ENCODE measurements at regions not wholly inside any gene's neighbourhood (a gene's known extent, or its start where the extent isn't known, plus 50 kb on each side); places are given as distances from the start of the nearest gene placed in this dataset.

DNA sequence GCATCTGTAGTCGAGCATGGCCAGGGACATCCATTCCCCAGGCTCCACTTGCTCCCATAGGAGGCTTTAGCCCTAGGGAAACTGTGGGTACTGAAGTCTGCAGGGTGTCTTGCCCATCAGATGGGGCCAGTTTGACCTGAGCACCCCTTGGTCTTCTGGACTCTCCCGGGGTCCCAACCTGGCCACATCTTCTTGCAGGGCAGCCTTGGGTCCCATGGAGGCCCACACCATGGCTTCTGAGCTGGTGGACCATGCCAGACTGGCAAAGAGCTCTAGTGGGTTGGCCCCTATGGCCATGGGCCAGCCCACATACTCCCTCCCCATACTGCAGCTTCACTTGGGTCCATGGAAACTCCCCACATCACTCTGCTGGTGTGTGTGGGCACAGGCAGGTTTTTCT, 154.4 kb upstream of the PRLR start:
- Histone ChIP-seq H3K4me1 (ENCODE audit: control insufficient read depth, insufficient read depth, low read length) (no peaks in the 10 kb centered on the region), H3K23ac (ENCODE audit: low read depth, low read length) (no peak overlapping the region), H3K56ac (ENCODE audit: extremely low read depth, insufficient read depth, low read length) (no peak overlapping the region), H3K18ac (ENCODE audit: low read depth, low read length) (no peak overlapping the region), H3K14ac (replicated peaks; ENCODE audit: low read depth, low read length) (no peak overlapping the region), H3K9me3 (ENCODE audit: control insufficient read depth, insufficient read depth, low read length) (no peaks in the 10 kb centered on the region), H3K9me1 (ENCODE audit: insufficient read depth, low read length) (no peaks in the 10 kb centered on the region), H4K8ac (ENCODE audit: low read depth in 2 of 2, low read length in 2 of 2) (no peak overlapping the region), H2BK120ac (ENCODE audit: low read depth, low read length) (no peak overlapping the region), H2BK20ac (ENCODE audit: low read depth, low read length) (no peak overlapping the region), H4K91ac (ENCODE audit: insufficient read depth, low read depth, low read length) (no peak overlapping the region), H2AK5ac (ENCODE audit: low read depth, low read length) (no peak overlapping the region), H3K9ac (ENCODE audit: low read depth, low read length) (no peak overlapping the region), H2AK9ac (replicated peaks; ENCODE audit: low read depth, low read length, poor library complexity) (no peak overlapping the region), H2AFZ (replicated peaks; ENCODE audit: low read length, poor library complexity) (no peak overlapping the region), H3K4ac (ENCODE audit: low read depth, low read length) (no peak overlapping the region), H3K27me3 (ENCODE audit: control insufficient read depth, insufficient read depth, low read length) (no peaks in the 10 kb centered on the region), H3K4me2 (ENCODE audit: low read depth, low read length) (no peak overlapping the region), H2BK5ac (ENCODE audit: low read depth, low read length, poor library complexity, severe bottlenecking) (no peak overlapping the region), H3K36me3 (ENCODE audit: control insufficient read depth, insufficient read depth, low read length) (no peaks in the 10 kb centered on the region), H3K79me1 (ENCODE audit: low read depth in 1 of 2, low read length in 2 of 2) (no peaks in the 10 kb centered on the region), H4K20me1 (ENCODE audit: insufficient read depth, low read length) (no peaks in the 10 kb centered on the region), H2BK15ac (ENCODE audit: low read depth, low read length) (no peak overlapping the region), H3K27ac (ENCODE audit: insufficient read depth, low read length) (no peak overlapping the region), H4K5ac (ENCODE audit: low read depth, low read length) (no peak overlapping the region), H3K4me3 (ENCODE audit: insufficient read depth, low read depth, low read length) (no peak overlapping the region)
- CTCF ChIA-PET, result no interaction called here
- intact Hi-C loops (cut with micrococcal nuclease), result no loop called here
- TF ChIP-seq, protein P1, sequence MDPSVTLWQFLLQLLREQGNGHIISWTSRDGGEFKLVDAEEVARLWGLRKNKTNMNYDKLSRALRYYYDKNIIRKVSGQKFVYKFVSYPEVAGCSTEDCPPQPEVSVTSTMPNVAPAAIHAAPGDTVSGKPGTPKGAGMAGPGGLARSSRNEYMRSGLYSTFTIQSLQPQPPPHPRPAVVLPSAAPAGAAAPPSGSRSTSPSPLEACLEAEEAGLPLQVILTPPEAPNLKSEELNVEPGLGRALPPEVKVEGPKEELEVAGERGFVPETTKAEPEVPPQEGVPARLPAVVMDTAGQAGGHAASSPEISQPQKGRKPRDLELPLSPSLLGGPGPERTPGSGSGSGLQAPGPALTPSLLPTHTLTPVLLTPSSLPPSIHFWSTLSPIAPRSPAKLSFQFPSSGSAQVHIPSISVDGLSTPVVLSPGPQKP (IDR thresholded peaks at IDR 0.05; ENCODE audit: borderline replicate concordance, low read depth, low read length), result no peak
- TF ChIP-seq, protein P2, sequence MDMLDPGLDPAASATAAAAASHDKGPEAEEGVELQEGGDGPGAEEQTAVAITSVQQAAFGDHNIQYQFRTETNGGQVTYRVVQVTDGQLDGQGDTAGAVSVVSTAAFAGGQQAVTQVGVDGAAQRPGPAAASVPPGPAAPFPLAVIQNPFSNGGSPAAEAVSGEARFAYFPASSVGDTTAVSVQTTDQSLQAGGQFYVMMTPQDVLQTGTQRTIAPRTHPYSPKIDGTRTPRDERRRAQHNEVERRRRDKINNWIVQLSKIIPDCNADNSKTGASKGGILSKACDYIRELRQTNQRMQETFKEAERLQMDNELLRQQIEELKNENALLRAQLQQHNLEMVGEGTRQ (IDR thresholded peaks at IDR 0.05; ENCODE audit: low read depth, low read length), result no peak
- no peak for TF ChIP-seq NFE2L2 (IDR thresholded peaks at IDR 0.05; ENCODE audit: low read depth, low read length)
- no peak for TF ChIP-seq MAZ (IDR thresholded peaks at IDR 0.05; ENCODE audit: borderline replicate concordance, low read depth, low read length)
- TF ChIP-seq CHD1 (IDR thresholded peaks at IDR 0.05; ENCODE audit: low read depth, low read length), result no peak
- no peak for TF ChIP-seq RCOR1 (IDR thresholded peaks at IDR 0.05; ENCODE audit: insufficient replicate concordance, low read length)
- TF ChIP-seq BHLHE40 (IDR thresholded peaks at IDR 0.05; ENCODE audit: low read depth, low read length), result no peak
- TF ChIP-seq SMC3 (IDR thresholded peaks at IDR 0.05; ENCODE audit: low read depth, low read length), result no peak
- TF ChIP-seq MXI1 (IDR thresholded peaks at IDR 0.05; ENCODE audit: borderline replicate concordance, low read depth, low read length), result no peak
- TF ChIP-seq CEBPB (IDR thresholded peaks at IDR 0.05; ENCODE audit: low read depth, low read length), result no peak
- no peak for TF ChIP-seq CTCF (conservative IDR thresholded peaks at IDR 0.05; ENCODE audit: low read depth, low read length)
- TF ChIP-seq MAFK (IDR thresholded peaks at IDR 0.05; ENCODE audit: low read depth, low read length), result no peak
- TF ChIP-seq FOS (IDR thresholded peaks at IDR 0.05; ENCODE audit: low read depth, low read length), result no peak
- TF ChIP-seq RFX5 (IDR thresholded peaks at IDR 0.05; ENCODE audit: low read depth, low read length), result no peak
- no peak for TF ChIP-seq POLR2A (IDR thresholded peaks at IDR 0.05; ENCODE audit: low read depth, low read length)
- no peak for TF ChIP-seq RAD21 (IDR thresholded peaks at IDR 0.05; ENCODE audit: low read length)
- POLR2A ChIA-PET (ENCODE audit: unreplicated experiment), result no interaction called here
- in situ Hi-C loops (cut with MboI; ENCODE audit: low sequenced_read_pairs), result no loop called here
- dilution Hi-C loops (cut with HindIII; ENCODE audit: low sequenced_read_pairs, unreplicated experiment), result no loop called here
- no peak for DNase-seq
- 33% methylated on average over 1 of the region's 2 CpGs; no CpG with 5 or more reads in 1 of the 2 experiments for WGBS, 2 experiments (ENCODE audit: extremely low coverage in 2 of 2, insufficient read length in 1 of 2)
- BruUV-seq (replicated peaks), result no TSS peak
- no peak for ATAC-seq (ENCODE audit: low read depth)

All from IMR-90 (cell line).